GM19239 (cell line): ENCODE measurements at regions not wholly inside any gene's neighbourhood (a gene's known extent, or its start where the extent isn't known, plus 50 kb on each side); places are given as distances from the start of the nearest gene placed in this dataset.

Experiments used
- DNase-seq: peaks from one replicate; pipeline ENCODE4 v3.0.0; 2011; ENCODE audit warnings: low spot score; ENCODE audit not compliant: insufficient read length
- FAIRE-seq: peaks from 2 replicates; lab custom pipeline; 2011; peaks lifted over from hg19 to GRCh38; lab: Jason Lieb, UNC

- FAIRE-seq, result no peak
- no peak for DNase-seq
Observed at GRCh38 chr6:50102676-50103075, 52.9 kb upstream of the DEFB112 start.

- DNase-seq (no peak), FAIRE-seq (no peak)
Observed at GRCh38 chr6:50110587-50110986, 60.9 kb upstream of the DEFB112 start.

GRCh38 chr6:50112981-50113857, 63.5 kb upstream of the DEFB112 start:
- DNase-seq (no peak), FAIRE-seq (no peak)

GRCh38 chr6:50116390-50116789, 66.7 kb upstream of the DEFB112 start:
- FAIRE-seq (no peak), DNase-seq (no peak)

- FAIRE-seq, result no peak
- DNase-seq, result no peak
Observed at GRCh38 chr6:50116797-50117542, 67.2 kb upstream of the DEFB112 start.

- no peak for FAIRE-seq
Observed at GRCh38 chr6:50120300-50120699, 70.6 kb upstream of the DEFB112 start.

GRCh38 chr6:50123688-50124087, 74.0 kb upstream of the DEFB112 start:
- DNase-seq (no peak), FAIRE-seq (no peak)

More at GRCh38 chr6:50120300-50120699, 70.6 kb upstream of the DEFB112 start:
- DNase-seq, result no peak

GRCh38 chr6:50124572-50124971, 74.8 kb upstream of the DEFB112 start:
- no peak for FAIRE-seq
- DNase-seq, result no peak

- FAIRE-seq (no peak), DNase-seq (no peak)
Observed at GRCh38 chr6:50128420-50129005, 78.8 kb upstream of the DEFB112 start.

- DNase-seq, result no peak
Observed at GRCh38 chr6:50135968-50136367, 86.2 kb upstream of the DEFB112 start.

GRCh38 chr6:50141100-50141499, 91.4 kb upstream of the DEFB112 start:
- DNase-seq (no peak), FAIRE-seq (no peak)

More at GRCh38 chr6:50135968-50136367, 86.2 kb upstream of the DEFB112 start:
- FAIRE-seq, result no peak

GRCh38 chr6:50143011-50143719, 93.4 kb upstream of the DEFB112 start:
- FAIRE-seq (no peak), DNase-seq (no peak)

- FAIRE-seq (no peak), DNase-seq (no peak)
Observed at GRCh38 chr6:50145125-50145524, 95.4 kb upstream of the DEFB112 start.

GRCh38 chr6:50147371-50147770, 97.6 kb upstream of the DEFB112 start:
- FAIRE-seq (no peak), DNase-seq (no peak)

- no peak for DNase-seq
- no peak for FAIRE-seq
Observed at GRCh38 chr6:50180646-50181045, 130.9 kb upstream of the DEFB112 start.

- no peak for FAIRE-seq
- no peak for DNase-seq
Observed at GRCh38 chr6:50185006-50185405, 135.3 kb upstream of the DEFB112 start.

GRCh38 chr6:50187351-50187921, 137.7 kb upstream of the DEFB112 start:
- DNase-seq (no peak), FAIRE-seq (no peak)

GRCh38 chr6:50198245-50198644, 148.5 kb upstream of the DEFB112 start:
- FAIRE-seq, result no peak

GRCh38 chr6:50202766-50203165, 153.0 kb upstream of the DEFB112 start:
- DNase-seq, result no peak
- FAIRE-seq, result no peak

More at GRCh38 chr6:50198245-50198644, 148.5 kb upstream of the DEFB112 start:
- DNase-seq, result no peak

GRCh38 chr6:50211582-50211981, 161.9 kb upstream of the DEFB112 start:
- DNase-seq, result no peak
- FAIRE-seq, result no peak
